ENCODE measurements at regions not wholly inside any gene's neighbourhood (a gene's known extent, or its start where the extent isn't known, plus 50 kb on each side); places are given as distances from the start of the nearest gene placed in this dataset.

- TF ChIP-seq EZH2phosphoT487 (IDR thresholded peaks at IDR 0.05; ENCODE audit: insufficient read depth, low read depth): no peak
- TF ChIP-seq EZH2 (IDR thresholded peaks at IDR 0.05; ENCODE audit: insufficient read depth, poor library complexity, severe bottlenecking): no peak
These were observed 83.5 kb upstream of the SCAF8 start for GRCh38 chr6:154649721-154650120.

Data from GM23248 (cell line).